Panc1 (cell line): ENCODE measurements at regions not wholly inside any gene's neighbourhood (a gene's known extent, or its start where the extent isn't known, plus 50 kb on each side); places are given as distances from the start of the nearest gene placed in this dataset.

Experiments used
- ATAC-seq: fragments of 200-7000 bp; cut with Tn5 transposase; 2 replicates; pipeline ENCODE4 v1.9.1; 2020; ENCODE audit warnings: mild to moderate bottlenecking, moderate library complexity
- BruUV-seq: library from RNA; stranded (reverse); fragments of 400-500 nt; replicated peaks from 2 replicates; lab custom pipeline; 2021; lab: Mats Ljungman, UMichigan
- CTCF ChIA-PET: fragments of 300-600 bp; sonication (Branson Sonifier 250); formaldehyde crosslinking; loops from one replicate; lab custom pipeline; 2022; ENCODE audit warnings: antibody characterized with exemption; lab: Charles Lee
- POLR2A ChIA-PET: fragments of 300-600 bp; sonication (Branson Sonifier 250); formaldehyde crosslinking; loops from one replicate; lab custom pipeline; 2022; ENCODE audit warnings: antibody characterized with exemption; lab: Charles Lee
- DNase-seq: peaks from one replicate; pipeline ENCODE4 v3.0.0-alpha.2; 2010; ENCODE audit warnings: low read depth, low spot score
- H3K27ac ChIP-seq: 2 replicates; pipeline ENCODE4 v1.5.1; 2011; ENCODE audit warnings: mild to moderate bottlenecking, low read length, inconsistent platforms
- H3K27me3 ChIP-seq: fragments of 200-500 bp; sonication (Bioruptor generic); 2 replicates; pipeline ENCODE4 v1.6.0; 2014; ENCODE audit warnings: low read length, inconsistent platforms; ENCODE audit not compliant: control insufficient read depth, insufficient read depth
- H3K36me3 ChIP-seq: fragments of 200-500 bp; sonication (Bioruptor generic); 2 replicates; pipeline ENCODE4 v1.5.1; 2014; ENCODE audit warnings: inconsistent platforms, mild to moderate bottlenecking, low read length, moderate library complexity; ENCODE audit not compliant: control insufficient read depth, insufficient read depth
- H3K4me1 ChIP-seq: 2 replicates; pipeline ENCODE4 v1.5.1; 2011; ENCODE audit warnings: inconsistent platforms, mild to moderate bottlenecking, low read length, moderate library complexity; ENCODE audit not compliant: control insufficient read depth, insufficient read depth
- H3K4me3 ChIP-seq, 2 experiments: 2 replicates each; pipeline ENCODE4 v1.5.1; 2011 to 2012; ENCODE audit warnings: low read depth in 2 of 2, low read length in 2 of 2, mild to moderate bottlenecking in 2 of 2, inconsistent platforms in 1 of 2, moderate library complexity in 1 of 2
- H3K9me3 ChIP-seq: fragments of 200-500 bp; sonication (Bioruptor generic); 2 replicates; pipeline ENCODE4 v1.5.1; 2014; ENCODE audit warnings: low read depth, mild to moderate bottlenecking, inconsistent platforms, low read length, moderate library complexity; ENCODE audit not compliant: control insufficient read depth, insufficient read depth
- POLR2AphosphoS5 ChIP-seq: IDR thresholded peaks from 2 replicates; pipeline ENCODE4 v1.6.1; 2012; ENCODE audit warnings: mild to moderate bottlenecking, low read depth, low read length, moderate library complexity
- SIN3A ChIP-seq: IDR thresholded peaks from 2 replicates; pipeline ENCODE4 v1.6.1; 2012; ENCODE audit warnings: low read depth, mild to moderate bottlenecking, low read length, moderate library complexity, borderline replicate concordance; ENCODE audit not compliant: insufficient read depth
- TCF7L2 ChIP-seq: IDR thresholded peaks from 2 replicates; pipeline ENCODE4 v1.6.1; 2011; ENCODE audit warnings: mild to moderate bottlenecking, low read depth, low read length, inconsistent platforms
- in situ Hi-C: cut with HindIII; loops from 2 replicates; pipeline ENCODE4 v1.10.0; 2016; ENCODE audit warnings: low sequenced_read_pairs, low pct_unique_long_range_greater_than_20kb
- intact Hi-C: fragments of 100-400 bp; cut with micrococcal nuclease; formaldehyde crosslinking; loops from one replicate; pipeline ENCODE4 v1.10.0; 2022; ENCODE audit not compliant: unreplicated experiment
- TF ChIP-seq, protein P1 (sequence below), 2 experiments: IDR thresholded peaks; 2 replicates each; pipeline ENCODE4 v1.6.1; 2011 to 2012; ENCODE audit warnings: low read depth in 2 of 2, control low read depth in 1 of 2, low read length in 1 of 2, mild to moderate bottlenecking in 1 of 2, moderate library complexity in 1 of 2; ENCODE audit not compliant: insufficient read depth in 1 of 2
- TF ChIP-seq, protein P2 (sequence below): fragments of 450-650 bp; IDR thresholded peaks from 2 replicates; pipeline ENCODE4 v1.5.1; 2017; ENCODE audit warnings: mild to moderate bottlenecking

DNA sequence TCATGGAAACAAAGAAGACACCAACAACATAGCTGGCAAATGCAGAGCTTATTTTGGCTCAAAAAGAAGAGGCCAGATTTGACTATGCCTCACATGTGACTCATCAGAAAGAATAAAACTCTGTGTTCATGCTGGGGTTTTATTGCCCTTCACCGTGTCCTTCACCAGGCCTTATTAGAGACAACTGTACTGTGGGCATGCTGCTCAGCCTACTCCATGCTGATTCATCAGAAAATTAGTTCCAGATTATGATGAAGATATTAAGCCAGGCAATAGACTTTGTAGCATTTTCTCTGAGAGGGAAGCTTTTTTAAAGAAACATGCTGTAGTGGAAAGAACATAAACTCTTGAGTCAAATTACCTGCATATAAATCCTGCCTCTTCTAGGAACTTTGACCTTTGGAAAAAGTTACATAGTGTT is 89.8 kb downstream of the CYB561 start:
- H3K9me3 ChIP-seq = no peaks in the 10 kb centered on the region
- TF ChIP-seq, protein P1, sequence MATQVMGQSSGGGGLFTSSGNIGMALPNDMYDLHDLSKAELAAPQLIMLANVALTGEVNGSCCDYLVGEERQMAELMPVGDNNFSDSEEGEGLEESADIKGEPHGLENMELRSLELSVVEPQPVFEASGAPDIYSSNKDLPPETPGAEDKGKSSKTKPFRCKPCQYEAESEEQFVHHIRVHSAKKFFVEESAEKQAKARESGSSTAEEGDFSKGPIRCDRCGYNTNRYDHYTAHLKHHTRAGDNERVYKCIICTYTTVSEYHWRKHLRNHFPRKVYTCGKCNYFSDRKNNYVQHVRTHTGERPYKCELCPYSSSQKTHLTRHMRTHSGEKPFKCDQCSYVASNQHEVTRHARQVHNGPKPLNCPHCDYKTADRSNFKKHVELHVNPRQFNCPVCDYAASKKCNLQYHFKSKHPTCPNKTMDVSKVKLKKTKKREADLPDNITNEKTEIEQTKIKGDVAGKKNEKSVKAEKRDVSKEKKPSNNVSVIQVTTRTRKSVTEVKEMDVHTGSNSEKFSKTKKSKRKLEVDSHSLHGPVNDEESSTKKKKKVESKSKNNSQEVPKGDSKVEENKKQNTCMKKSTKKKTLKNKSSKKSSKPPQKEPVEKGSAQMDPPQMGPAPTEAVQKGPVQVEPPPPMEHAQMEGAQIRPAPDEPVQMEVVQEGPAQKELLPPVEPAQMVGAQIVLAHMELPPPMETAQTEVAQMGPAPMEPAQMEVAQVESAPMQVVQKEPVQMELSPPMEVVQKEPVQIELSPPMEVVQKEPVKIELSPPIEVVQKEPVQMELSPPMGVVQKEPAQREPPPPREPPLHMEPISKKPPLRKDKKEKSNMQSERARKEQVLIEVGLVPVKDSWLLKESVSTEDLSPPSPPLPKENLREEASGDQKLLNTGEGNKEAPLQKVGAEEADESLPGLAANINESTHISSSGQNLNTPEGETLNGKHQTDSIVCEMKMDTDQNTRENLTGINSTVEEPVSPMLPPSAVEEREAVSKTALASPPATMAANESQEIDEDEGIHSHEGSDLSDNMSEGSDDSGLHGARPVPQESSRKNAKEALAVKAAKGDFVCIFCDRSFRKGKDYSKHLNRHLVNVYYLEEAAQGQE (IDR thresholded peaks at IDR 0.05; ENCODE audit: insufficient read depth in 1 of 2, low read depth in 2 of 2, low read length in 1 of 2) = no peak
- TF ChIP-seq TCF7L2 (no peak), SIN3A (no peak), POLR2AphosphoS5 (no peak)
- TF ChIP-seq, protein P2, sequence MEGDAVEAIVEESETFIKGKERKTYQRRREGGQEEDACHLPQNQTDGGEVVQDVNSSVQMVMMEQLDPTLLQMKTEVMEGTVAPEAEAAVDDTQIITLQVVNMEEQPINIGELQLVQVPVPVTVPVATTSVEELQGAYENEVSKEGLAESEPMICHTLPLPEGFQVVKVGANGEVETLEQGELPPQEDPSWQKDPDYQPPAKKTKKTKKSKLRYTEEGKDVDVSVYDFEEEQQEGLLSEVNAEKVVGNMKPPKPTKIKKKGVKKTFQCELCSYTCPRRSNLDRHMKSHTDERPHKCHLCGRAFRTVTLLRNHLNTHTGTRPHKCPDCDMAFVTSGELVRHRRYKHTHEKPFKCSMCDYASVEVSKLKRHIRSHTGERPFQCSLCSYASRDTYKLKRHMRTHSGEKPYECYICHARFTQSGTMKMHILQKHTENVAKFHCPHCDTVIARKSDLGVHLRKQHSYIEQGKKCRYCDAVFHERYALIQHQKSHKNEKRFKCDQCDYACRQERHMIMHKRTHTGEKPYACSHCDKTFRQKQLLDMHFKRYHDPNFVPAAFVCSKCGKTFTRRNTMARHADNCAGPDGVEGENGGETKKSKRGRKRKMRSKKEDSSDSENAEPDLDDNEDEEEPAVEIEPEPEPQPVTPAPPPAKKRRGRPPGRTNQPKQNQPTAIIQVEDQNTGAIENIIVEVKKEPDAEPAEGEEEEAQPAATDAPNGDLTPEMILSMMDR = no peak
- H3K27me3 ChIP-seq = no peaks in the 10 kb centered on the region
- ChIA-PET POLR2A (no interaction called here), CTCF (no interaction called here)
- intact Hi-C loops = no loop called here
- no peak overlapping the region for H3K4me3 ChIP-seq
- no peak overlapping the region for H3K27ac ChIP-seq
- no peaks in the 10 kb centered on the region for H3K36me3 ChIP-seq
- in situ Hi-C loops = no loop called here
- no TSS peak for BruUV-seq
- H3K4me1 ChIP-seq = peaks cover 3% of the 10 kb centered on the region; the same call in 1 of the 2 replicates
- DNase-seq = peak; percentile 24
- peak; percentile 80 for ATAC-seq

DNA sequence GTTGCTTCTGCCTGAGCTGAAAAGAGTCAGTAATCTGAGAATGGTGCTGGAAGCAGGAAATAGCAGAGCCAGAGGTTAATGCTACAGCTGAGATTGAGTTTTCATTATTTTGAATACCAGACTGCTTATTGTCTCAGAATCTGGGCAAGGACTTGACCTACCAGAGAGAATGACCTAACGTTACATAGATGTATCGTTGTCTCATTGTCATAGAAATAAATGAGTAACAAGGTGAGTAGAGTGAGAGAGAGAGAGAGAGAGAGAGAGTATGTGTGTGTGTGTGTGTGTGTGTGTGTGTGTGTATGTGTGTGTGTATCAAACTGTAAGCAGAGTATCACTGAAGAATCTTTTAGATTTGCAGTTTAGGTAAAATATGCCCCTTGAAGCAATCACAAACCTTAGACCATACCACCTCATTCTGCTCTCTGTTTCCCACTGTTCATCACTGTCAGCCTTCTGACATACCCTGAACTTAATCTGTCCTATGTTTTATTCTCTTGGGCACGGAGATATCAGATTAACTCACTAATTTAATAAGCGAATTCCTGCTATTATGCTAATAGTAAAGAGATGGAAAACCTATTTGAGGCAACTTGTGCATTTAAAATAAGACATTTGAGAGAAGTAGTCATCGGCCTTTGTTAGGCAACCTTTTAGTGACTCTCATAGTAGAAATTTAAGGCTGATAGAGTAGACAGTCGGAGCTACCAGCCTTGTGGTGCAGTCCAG is 87.8 kb downstream of the CYB561 start:
- Histone ChIP-seq H3K36me3 (no peaks in the 10 kb centered on the region), H3K27ac (no peak overlapping the region), H3K4me3 (no peak overlapping the region), H3K27me3 (no peaks in the 10 kb centered on the region), H3K4me1 (peaks cover 3% of the 10 kb centered on the region; the same call in 1 of the 2 replicates), H3K9me3 (no peaks in the 10 kb centered on the region)
- POLR2A ChIA-PET = no interaction called here
- intact Hi-C loops = no loop called here
- TF ChIP-seq, protein P2 = no peak
- TF ChIP-seq SIN3A (no peak), POLR2AphosphoS5 (no peak), TCF7L2 (no peak)
- TF ChIP-seq, protein P1 (IDR thresholded peaks at IDR 0.05; ENCODE audit: insufficient read depth in 1 of 2, low read depth in 2 of 2, low read length in 1 of 2) = no peak
- no TSS peak for BruUV-seq
- ATAC-seq (no peak), DNase-seq (no peak)
- in situ Hi-C loops = no loop called here
- CTCF ChIA-PET = no interaction called here
